ENCODE measurements at regions not wholly inside any gene's neighbourhood (a gene's known extent, or its start where the extent isn't known, plus 50 kb on each side); places are given as distances from the start of the nearest gene placed in this dataset.

DNA sequence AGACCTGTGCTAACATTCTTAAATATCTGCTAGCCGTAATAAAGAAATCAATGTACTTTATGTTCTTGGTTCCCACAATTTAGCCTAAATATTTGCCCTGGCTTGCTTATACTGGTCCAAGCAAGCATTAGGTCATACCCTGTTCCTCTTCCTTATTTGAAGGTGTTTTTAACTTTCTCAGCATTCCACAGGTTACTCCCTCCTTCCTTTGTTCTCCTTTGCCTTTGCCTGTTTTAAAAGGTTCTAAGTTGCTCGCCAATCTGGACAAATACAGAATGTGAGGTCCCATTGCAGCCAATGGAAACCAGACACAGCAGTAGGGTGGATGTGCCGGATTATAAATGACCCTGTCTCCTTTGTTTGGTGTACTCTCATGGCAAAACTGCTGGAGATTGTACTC is 436.8 kb upstream of the PCDH7 start:
- Histone ChIP-seq H3K4me2 (ENCODE audit: low read length) (no peak overlapping the region), H3K9me2 (ENCODE audit: low read depth, low read length) (no peaks in the 10 kb centered on the region), H3K9me3 (ENCODE audit: low read length) (no peaks in the 10 kb centered on the region), H3K4me3 (ENCODE audit: low read depth, low read length, poor library complexity, severe bottlenecking) (no peak overlapping the region), H4K20me1 (ENCODE audit: insufficient read depth, low read length) (no peaks in the 10 kb centered on the region), H3F3A (ENCODE audit: insufficient read depth, low read length) (no peaks in the 10 kb centered on the region), H3K79me2 (ENCODE audit: insufficient read depth, low read length) (no peaks in the 10 kb centered on the region), H2AFZ (ENCODE audit: low read length) (no peak overlapping the region), H3K9ac (ENCODE audit: low read length) (no peak overlapping the region), H3K27ac (ENCODE audit: low read depth, low read length, poor library complexity, severe bottlenecking) (no peak overlapping the region), H3K27me3 (ENCODE audit: insufficient read depth, low read length) (no peaks in the 10 kb centered on the region), H3K36me3 (ENCODE audit: insufficient read depth, low read length) (no peaks in the 10 kb centered on the region), H3K4me1 (ENCODE audit: insufficient read depth, low read length, severe bottlenecking) (no peaks in the 10 kb centered on the region)
- no peak for TF ChIP-seq EZH2 (IDR thresholded peaks at IDR 0.05; ENCODE audit: borderline replicate concordance, low read length)
- TF ChIP-seq, protein P1, sequence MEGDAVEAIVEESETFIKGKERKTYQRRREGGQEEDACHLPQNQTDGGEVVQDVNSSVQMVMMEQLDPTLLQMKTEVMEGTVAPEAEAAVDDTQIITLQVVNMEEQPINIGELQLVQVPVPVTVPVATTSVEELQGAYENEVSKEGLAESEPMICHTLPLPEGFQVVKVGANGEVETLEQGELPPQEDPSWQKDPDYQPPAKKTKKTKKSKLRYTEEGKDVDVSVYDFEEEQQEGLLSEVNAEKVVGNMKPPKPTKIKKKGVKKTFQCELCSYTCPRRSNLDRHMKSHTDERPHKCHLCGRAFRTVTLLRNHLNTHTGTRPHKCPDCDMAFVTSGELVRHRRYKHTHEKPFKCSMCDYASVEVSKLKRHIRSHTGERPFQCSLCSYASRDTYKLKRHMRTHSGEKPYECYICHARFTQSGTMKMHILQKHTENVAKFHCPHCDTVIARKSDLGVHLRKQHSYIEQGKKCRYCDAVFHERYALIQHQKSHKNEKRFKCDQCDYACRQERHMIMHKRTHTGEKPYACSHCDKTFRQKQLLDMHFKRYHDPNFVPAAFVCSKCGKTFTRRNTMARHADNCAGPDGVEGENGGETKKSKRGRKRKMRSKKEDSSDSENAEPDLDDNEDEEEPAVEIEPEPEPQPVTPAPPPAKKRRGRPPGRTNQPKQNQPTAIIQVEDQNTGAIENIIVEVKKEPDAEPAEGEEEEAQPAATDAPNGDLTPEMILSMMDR (IDR thresholded peaks at IDR 0.05; ENCODE audit: low read length): no peak

DNA sequence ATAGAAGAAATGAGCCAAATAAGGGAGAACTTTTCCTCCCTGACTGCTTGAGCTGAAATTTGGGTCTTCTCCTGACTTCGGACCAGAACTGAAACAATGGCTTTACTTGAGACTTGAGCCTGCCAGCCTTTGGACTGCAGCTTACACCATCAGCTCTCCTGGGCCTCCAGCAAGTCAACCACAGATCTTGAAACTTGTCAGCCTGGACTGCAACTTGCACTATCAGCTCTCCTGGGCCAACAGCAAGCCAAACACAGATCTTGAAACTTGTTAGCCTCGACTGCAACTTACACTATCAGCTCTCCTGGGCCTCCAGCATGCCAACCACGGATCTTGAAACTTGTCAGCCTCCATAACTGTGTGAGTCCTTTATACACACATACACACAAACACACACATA is 425.9 kb upstream of the PCDH7 start:
- no peaks in the 10 kb centered on the region for H4K20me1 ChIP-seq (ENCODE audit: insufficient read depth, low read length)
- H3K36me3 ChIP-seq (ENCODE audit: insufficient read depth, low read length): no peaks in the 10 kb centered on the region

DNA sequence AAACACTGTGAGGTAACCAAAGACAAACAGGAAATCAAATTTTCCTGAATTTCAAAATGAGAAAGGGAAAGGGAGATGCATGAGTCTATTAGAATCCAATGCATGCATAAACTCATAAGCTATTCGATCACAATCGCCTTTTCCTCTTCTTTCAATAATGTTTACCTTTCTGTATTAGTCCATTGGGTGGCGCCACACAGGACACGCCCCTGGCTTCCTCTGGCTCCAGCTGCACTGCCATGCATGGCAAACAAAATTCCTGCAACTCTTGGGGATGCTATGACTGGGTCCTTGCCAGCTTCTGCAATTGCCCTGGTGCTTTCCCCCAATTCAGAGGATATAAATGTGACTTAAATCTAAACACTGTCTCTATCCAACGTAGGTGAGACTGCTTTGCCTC is 424.5 kb upstream of the PCDH7 start:
- no peak overlapping the region for H2AFZ ChIP-seq (ENCODE audit: low read length)
- H3K9me3 ChIP-seq (ENCODE audit: low read length): no peaks in the 10 kb centered on the region
- H3F3A ChIP-seq (ENCODE audit: insufficient read depth, low read length): no peaks in the 10 kb centered on the region

More for the DNA sequence above, 425.9 kb upstream of the PCDH7 start:
- no peak for TF ChIP-seq EZH2 (IDR thresholded peaks at IDR 0.05; ENCODE audit: borderline replicate concordance, low read length)
- TF ChIP-seq, protein P1 (IDR thresholded peaks at IDR 0.05; ENCODE audit: low read length): no peak
- no peaks in the 10 kb centered on the region for H3K4me1 ChIP-seq (ENCODE audit: insufficient read depth, low read length, severe bottlenecking)
- H3K79me2 ChIP-seq (ENCODE audit: insufficient read depth, low read length): no peaks in the 10 kb centered on the region
- no peaks in the 10 kb centered on the region for H3F3A ChIP-seq (ENCODE audit: insufficient read depth, low read length)
- H2AFZ ChIP-seq (ENCODE audit: low read length): no peak overlapping the region
- H3K27me3 ChIP-seq (ENCODE audit: insufficient read depth, low read length): no peaks in the 10 kb centered on the region
- H3K9me2 ChIP-seq (ENCODE audit: low read depth, low read length): no peaks in the 10 kb centered on the region
- no peak overlapping the region for H3K27ac ChIP-seq (ENCODE audit: low read depth, low read length, poor library complexity, severe bottlenecking)
- no peak overlapping the region for H3K4me2 ChIP-seq (ENCODE audit: low read length)
- H3K9me3 ChIP-seq (ENCODE audit: low read length): no peaks in the 10 kb centered on the region
- no peak overlapping the region for H3K9ac ChIP-seq (ENCODE audit: low read length)
- H3K4me3 ChIP-seq (ENCODE audit: low read depth, low read length, poor library complexity, severe bottlenecking): no peak overlapping the region

More for the DNA sequence above, 424.5 kb upstream of the PCDH7 start:
- Histone ChIP-seq H3K4me2 (ENCODE audit: low read length) (no peak overlapping the region), H3K27ac (ENCODE audit: low read depth, low read length, poor library complexity, severe bottlenecking) (no peak overlapping the region), H3K4me3 (ENCODE audit: low read depth, low read length, poor library complexity, severe bottlenecking) (no peak overlapping the region), H4K20me1 (ENCODE audit: insufficient read depth, low read length) (no peaks in the 10 kb centered on the region), H3K9ac (ENCODE audit: low read length) (no peak overlapping the region), H3K9me2 (ENCODE audit: low read depth, low read length) (no peaks in the 10 kb centered on the region), H3K4me1 (ENCODE audit: insufficient read depth, low read length, severe bottlenecking) (no peaks in the 10 kb centered on the region), H3K79me2 (ENCODE audit: insufficient read depth, low read length) (no peaks in the 10 kb centered on the region), H3K36me3 (ENCODE audit: insufficient read depth, low read length) (no peaks in the 10 kb centered on the region), H3K27me3 (ENCODE audit: insufficient read depth, low read length) (no peaks in the 10 kb centered on the region)
- no peak for TF ChIP-seq EZH2 (IDR thresholded peaks at IDR 0.05; ENCODE audit: borderline replicate concordance, low read length)
- TF ChIP-seq, protein P1 (IDR thresholded peaks at IDR 0.05; ENCODE audit: low read length): no peak
